ENCODE measurements at regions not wholly inside any gene's neighbourhood (a gene's known extent, or its start where the extent isn't known, plus 50 kb on each side); places are given as distances from the start of the nearest gene placed in this dataset.

DNA sequence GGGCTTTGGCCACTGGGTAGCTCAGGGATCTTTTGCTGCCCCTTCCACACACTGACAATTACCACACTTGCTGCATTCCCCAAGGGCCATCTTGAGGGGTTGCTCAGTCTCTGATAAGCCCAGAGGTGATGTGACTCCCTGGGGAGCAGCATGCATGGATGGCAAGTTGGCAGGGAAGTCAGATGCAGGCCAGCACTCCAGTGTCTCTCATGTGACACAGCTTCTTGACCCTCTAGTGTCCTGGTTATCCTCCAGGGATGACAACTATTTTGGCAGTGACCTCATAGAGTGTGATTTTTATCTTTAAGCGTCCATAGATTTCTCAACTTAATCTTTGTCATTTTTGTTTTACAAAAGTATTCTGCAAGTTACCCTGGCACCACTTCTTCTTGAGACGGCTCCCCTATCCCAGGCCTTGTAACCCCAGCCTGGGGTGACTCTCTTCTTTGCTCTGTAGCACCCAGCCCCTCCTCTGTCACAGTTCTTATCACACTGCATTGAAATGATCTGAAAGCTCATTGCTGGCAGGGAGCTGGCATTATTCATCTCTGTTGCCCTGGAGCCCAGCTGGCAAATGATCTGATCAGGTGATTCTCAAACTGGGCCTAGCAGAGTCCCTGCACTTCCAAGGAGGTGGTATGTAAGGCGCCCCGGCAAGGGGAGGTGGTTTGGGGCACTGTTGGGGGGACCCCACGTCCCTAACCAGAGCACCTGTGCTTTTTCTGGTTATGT lies 72.6 kb downstream of the TENT5C start:
- DNase-seq, result no peak

DNA sequence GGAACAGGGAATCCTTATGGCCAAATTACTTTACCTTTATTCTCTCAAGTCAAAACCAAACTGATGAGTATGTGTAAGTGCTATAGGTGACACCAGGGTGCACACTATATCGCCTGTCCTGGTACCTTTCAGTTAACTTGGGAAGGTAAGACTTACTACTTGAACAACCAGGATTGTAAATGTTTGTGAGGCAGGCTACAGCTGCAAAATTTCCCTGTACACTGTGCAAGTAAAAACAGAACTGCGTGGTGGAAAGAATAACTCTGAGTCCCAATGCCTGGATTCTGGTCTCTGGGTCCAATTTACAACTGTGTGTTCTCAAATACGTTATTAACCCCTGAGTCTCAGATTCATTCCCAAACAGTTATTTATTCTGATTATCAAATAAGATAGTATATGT lies 73.5 kb downstream of the TENT5C start:
- no peak for DNase-seq

DNA sequence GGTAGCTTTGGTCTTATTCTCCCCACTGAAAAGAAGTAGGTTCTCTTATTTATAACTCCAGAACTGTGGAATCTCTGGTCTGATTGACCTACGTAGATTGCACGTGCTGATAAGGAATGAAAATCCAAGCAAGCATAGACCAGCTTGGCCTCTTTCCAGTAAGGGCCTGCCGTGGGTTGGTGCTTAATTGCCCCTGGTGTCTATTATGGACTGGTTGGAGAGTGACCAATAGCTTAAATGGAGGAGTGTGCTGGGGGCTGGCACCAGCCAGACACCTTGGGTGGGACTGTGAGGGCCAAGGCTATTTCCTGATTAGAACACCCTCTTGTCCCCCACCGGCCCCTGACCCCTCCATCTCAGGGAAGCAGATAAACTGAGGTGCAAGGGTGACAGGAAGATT lies 74.0 kb downstream of the TENT5C start:
- no peak for DNase-seq

DNA sequence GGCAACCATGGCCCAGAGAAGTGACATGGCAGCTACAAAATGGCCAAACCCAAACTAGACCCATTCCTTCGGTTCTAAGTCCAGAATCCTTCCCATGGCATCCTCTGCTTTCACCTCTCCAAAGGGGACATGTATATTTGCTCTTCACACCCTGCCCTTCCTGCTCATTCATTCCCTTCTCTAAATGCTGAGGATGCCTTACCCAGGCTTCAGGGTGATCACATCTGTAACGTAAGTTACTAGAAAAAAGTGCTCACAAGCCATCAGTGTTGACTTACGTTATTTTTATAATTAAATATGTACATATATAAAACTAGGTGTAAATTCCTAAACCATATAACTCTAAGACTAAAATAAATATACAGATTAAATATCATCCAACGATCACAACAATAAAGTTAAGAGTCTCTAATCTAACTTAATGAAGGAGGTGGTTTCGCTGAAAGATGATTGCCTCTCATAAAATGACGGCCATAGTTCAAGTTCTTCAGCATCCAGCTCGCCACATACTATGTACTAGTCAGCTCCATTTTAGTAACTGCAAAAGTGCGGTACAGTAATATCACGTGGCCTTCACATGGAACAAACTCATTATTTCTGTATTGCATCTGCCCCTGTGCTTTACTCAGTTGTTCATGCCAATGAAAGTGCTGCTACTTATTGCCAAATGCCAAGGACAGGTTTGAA lies 74.6 kb downstream of the TENT5C start:
- DNase-seq, result no peak

DNA sequence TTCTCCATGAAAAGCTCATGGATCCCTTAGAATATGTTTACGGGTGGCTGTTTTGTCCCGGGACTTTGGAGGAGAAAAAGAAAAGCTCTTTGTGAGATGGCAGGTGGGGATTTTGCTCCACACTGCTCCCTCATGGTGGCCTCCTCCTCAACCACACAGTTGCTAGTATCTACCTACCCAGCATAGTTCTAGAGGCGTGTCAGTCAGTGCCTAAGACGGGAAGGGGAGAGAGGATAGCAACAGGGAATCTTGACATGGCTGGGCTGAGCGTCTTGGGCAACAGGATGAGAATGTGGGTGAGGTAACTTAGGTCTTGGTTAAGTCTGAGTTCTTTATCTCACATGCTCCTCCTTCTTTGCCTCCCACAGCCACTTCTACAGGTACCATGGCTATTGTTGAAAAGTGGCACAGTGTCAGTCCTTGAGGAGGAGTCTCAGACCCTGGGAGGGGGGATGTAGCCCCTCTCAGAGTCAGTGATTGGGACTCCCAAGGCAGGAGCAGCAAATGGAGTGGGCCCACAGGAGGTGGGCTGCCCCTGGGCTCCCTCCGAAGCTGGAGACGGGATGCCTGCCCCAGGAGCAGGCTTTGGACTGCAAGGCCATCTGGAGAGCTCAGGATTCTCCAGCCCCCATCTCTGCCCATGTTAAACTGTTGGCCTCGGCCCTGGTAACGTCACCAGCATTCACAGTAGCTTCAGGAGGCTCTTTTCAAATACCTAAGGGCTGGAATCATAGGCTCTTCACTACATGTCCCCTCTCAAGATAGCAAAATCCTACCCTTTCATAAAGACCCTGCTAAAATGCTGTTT lies 75.4 kb downstream of the TENT5C start:
- DNase-seq, result no peak

DNA sequence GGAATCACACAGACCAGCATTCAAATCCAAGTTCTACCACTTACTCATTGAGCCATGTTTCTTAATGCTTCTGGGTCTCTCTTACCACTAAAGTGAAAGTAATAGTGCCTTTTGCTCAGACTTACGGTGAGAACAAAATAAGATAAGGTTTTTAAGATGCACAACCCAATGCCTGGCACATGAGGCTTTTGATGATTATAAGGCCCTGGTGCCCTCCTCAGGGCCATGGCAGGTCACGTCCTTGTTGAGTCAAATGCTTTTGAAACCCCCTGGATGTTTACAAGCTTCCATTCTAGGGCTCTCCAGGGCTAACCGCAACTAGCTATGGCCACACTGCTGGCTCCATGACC lies 76.0 kb downstream of the TENT5C start:
- DNase-seq, result no peak

DNA sequence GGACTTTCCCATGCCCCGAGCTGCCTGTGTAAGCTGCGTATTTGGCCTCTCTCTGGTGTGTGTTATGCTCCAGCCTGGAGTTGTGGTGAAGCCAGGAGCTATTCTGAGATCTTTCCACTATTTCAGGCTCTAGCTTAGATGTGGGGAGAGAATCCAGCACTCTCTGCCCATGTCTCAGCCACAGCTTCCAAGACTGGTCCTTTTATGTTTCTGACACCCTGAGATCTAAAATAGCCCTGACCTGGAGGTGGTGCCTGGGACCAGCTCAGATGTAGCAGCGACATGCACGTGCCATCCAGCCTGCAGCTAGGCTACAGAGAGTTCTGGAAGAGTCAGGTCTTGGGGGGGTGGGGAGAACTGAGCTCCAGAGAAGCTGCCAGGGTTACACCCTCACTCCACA lies 76.5 kb downstream of the TENT5C start:
- DNase-seq, result no peak

DNA sequence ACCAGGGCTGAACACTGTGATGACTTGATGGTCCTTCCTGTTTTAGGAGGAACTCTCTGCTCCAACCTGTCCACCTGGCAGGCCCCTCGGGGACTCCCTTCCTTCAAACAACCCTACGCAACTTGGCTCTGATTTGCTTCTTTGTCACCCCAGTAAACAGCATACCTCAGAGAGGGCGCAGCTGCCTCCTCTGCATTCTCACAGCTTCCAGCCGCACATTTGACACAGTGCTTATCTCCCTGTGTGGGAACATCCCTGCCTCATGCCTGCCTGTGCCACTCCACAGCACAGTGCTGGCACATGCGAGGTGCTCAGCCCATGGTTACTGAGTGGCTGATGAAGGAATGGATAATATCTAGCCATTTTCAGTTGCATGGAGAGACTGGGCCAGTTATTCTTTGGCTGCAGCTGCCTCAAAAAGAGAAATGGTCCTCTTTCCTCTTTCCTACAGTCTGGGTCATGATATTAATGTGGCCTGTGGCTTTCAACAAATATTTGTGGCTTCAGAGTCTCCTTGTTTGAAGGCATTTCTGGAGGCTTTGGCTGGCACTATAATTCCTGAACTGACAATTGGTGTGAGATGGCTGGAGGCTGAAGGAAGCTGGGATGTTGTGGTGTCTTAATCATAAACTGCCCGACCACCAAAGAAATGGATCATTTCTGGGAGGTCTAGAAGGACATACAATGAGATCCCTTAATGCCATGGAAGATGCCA lies 77.9 kb downstream of the TENT5C start:
- DNase-seq, result no peak

DNA sequence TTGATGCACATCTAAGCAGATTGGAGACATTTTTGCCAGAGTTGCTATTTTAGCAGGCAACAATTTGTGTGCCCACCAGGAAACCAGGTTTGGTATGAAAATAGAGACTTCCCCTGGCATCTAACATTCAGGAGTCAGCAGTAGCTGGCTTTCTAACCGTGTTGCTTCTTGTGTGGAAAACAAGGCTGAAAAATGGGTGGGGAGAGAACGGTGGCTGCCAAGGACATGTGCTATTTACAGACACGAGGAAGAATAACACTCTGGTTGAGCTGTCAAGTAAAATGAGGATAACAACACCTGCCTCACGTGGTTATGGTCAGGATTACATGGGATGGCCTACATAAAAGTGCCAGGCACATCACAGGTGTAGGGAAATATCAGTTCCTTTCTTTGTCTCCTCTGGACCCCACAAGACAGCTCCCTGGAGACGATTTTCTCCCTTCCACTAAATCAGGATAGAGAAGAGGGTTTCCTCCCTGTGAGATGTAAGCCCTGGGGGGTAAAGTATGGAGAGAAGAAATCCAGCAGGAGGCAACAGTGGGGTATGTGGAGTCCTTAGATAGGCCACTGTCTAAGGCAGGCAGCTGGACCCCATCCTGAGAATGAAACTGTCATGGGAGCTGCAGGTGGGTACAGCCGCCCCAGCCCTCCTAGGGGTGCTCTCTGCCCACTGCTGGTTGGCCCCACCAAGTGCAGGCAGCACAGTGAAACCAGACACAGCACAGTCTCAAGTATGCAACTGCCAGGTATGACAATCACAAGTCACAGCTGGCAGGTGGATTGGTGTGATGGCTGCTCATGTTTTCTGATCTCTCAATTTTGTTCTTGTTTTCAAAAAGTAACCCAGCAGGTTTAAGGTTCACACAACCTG lies 80.3 kb downstream of the TENT5C start:
- DNase-seq, result no peak

DNA sequence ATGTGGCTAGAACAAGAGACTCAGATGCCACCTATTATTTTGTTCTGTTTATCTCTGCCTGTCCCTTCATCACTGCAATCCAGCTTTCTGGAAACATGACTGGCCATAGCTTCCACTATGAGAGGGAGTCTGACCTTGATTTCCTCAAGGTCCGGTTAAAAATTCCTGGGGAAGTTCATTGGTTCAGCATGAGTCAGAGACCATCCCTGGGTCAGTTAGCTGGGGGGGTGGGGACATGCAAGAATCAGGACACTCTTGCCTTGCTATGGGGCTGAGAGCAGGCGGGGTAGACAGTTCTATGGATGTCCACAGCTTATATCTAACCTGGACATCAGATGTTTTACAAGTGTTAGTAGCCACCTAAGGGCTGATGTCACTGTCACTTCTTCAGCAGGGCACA lies 81.1 kb downstream of the TENT5C start:
- no peak for DNase-seq

DNA sequence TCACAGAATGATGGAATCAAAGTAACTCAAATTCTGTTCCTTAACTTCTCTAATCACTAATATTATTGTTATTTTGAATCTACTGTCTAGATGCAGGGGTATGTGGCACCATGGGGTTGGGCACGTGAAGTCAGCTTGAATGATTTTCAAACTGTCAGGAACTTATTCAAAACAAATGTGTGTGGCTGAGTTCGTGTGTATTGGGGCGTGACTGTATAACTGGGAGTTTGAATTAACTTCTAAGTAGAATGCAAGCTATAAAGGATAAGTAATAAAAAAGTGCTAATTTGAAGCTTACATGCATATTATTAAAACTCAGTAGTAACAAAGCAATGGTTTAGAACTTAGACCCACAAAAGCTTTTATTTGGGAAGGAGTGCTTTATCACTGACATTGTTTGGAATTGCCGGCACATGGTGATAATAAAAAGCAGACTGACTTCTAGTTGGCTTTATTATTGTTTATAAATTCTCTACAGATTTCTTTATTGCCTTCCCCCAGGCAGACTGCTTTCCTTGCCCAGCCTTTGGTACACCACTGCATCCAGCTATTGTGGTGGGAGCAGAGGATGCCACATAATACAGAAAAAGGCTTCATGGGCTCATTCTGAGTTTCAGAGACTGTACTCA lies 84.3 kb downstream of the TENT5C start:
- DNase-seq, result no peak

DNA sequence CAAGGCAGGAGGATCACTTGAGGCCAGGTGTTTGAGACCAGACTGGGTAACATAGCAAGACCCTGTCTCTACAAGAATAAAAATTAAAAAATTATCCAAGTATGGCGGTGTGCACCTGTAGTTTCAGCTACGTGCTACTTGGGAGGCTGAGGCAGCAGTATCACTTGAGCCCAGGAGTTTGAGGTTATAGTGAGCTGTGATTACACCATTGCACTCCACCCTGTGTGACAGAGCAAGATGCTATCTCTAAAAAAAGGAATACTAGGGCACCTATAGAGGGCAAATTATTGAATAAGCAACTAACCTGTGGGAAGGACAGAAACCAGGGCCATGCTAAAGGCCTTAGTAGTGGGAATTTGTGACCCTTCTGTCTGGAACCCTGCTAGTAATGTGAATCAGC lies 86.1 kb downstream of the TENT5C start:
- no peak for DNase-seq

DNA sequence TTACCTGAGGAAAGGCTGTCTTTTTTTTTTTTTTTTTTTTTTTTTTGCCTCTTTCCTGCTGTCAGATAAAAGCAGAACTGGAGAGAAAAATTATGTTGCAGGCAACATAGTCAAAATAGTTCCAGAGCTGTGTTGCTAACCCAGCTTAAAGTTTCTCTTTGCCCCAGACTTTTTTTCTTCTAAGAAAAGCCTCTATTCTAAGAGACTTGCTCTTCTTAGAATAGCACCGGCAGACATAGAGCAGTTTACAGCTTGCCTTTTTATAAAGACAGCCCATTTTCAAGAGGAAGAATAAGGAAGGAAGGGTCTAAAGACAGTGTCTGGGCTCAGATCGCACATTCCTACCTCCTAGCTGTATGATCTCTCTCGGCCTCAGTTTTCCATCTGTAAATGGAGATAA lies 88.7 kb downstream of the TENT5C start:
- no peak for DNase-seq

DNA sequence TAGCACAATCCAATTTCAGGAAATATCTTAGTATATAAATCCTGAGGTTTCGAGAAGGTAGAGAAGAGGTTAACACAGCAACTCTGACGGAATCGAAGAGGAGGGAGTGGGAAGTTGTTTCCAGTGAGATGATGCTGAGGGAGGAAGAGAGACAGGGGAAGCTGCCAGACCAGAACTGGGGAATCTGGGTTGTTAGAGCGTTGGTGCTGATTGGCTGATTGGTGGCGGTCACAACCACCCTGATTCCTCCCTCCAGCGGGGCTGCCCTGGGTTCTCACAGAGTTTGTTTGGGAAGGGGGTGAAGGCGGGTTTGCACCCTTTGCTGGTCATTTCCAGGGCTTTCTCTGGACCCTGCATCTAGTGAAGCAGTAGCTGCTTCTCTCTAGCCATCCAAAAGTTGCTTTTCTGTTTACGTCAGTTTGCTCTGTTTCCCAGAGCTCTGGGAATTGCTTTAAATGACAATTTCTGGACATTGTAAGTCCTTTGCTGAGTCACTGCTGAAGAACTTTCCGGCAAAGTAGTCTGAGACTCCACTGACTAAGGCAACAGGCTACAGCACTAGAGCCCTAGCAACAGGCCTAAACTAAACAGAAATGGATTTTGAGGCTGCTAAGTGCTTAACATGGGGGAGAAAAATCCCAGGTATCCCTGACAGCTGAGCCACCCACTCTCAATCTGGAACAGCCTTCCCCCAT lies 90.1 kb downstream of the TENT5C start:
- no peak for DNase-seq

DNA sequence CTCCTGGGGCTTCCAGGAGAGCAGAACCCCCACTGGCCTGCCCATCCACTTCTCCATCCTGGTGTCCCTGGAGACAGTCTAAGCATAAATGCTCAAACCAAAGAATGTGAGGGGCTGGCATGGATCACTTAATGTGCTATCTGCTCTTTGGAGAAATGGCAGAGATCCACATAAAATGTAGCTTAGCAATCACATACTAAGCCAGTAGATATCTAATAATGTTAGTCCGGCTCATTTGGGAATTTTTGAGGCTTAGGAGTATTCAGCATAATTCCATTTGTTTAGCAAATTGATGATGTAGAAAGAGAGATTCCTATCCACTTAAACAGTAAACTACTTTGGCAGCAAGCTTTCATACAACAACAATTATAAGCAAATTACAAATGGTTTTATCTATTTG lies 90.7 kb downstream of the TENT5C start:
- DNase-seq, result no peak

DNA sequence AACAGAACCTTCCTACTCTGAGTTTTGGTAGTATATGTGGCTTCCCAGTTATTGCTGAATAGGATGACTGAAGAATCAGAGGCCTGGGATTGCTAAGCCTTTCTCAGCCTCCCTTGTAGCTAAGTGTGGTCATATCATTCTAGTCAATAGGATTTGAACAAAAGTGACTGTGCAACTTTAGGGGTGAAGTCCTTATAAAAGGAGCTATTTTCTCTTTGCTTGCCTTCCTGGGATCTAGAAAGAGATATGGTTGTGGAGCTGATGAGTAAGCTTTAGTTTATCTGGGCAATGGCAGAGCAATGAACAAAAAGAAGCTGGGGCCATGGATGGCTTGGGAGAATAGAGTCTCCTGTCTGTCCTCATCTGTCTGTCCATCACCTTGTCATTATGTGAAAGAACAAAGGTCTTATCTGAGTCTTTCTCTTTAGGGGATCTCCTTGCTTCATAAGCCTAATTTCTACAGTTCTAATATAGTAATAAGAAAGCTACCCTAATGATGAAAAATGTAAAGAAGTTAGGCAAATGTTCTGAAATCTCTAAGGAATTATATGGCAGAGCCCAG lies 91.5 kb downstream of the TENT5C start:
- no peak for DNase-seq

DNA sequence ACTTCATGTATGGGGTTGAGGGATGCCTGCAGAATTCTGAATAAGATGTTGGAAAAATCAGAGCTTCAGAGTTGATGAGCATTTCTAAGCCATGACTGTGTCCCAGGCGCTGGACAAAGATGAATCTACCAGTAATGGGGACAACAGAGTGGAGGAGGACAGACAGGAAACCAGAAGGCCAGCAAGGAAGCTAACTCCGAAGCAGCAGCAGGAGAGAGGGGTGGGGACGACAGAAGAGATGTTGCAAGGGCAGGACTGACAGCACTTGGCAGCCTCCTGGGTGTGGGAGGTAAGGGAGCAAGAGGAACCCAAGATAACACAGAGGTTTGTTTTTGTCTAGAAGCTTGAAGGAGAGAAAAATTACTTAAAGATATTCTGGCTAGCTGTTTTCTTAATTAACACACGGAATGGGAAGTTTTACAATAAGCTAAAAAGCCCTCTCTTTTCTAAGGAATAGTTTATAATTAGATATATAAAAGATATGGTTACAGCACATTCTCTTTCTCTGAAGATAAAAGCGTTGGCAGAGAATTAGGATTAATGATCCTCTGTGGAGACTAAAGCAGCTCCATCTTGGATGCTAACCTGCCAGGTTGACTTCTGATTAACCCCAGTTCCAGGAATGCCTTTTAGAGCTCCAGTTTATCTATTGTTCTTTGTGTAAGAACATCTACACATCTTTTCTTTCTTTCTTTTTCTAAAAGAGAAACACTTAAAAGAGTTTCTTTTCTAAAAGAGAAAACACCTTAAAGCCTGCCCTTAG lies 92.7 kb downstream of the TENT5C start:
- no peak for DNase-seq

DNA sequence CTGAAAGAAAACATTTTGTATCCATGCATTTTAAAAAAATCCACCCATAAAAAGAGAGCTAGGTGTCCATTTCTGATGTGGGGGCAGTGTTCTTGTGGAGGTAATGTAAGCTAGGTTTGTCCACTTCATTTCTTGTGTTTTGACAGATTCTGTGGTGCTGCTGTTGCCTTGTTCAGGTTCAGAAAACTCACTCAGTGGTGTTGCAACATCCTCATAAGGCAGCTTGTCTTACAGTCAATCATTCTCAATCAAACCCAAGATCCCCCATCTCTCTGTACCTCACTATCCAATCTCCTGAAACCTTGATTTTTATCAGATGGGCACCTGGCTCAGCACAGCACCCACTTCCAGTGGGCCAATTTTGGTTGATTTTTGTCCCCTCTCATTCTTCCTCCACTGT lies 94.1 kb downstream of the TENT5C start:
- DNase-seq, result no peak

DNA sequence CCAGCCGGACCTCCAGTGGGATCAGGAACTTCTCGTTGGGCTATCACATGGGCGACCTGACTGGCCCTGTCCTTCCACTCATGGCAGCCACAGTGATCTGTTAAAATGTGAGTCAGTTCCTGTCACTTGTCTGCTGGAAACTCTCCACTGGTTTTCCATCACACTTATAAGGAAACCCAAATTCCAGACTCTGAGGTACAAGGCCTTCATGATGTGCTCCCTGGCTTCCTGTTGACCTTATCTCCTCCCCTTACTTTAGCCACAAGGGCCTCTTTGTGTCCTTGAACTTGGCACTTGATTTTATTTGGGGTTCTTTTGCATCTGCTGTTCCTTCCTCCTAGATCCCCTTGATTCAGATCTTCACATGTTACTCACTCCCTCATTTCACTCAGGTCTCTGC lies 96.8 kb downstream of the TENT5C start:
- no peak for DNase-seq

DNA sequence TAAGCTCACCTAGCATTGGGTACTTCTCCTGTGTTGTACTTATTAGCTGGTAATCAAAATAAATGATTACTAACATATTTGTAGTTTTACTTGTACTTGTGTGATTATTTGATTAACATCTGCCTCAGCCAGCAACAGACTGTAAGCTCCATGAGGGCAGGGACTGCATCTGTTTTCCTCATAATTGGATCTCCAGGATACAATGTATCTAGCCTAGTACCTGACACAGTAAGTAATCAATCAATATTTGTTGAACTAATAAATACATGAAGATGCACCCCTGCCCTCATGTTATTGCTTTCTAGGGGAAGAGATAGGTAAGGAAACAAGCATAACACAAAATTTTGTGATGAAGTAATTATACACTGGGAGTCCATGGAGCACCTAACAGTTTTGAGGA lies 101.5 kb downstream of the TENT5C start:
- no peak for DNase-seq

Measured in activated CD4-positive, CD25-positive, alpha-beta regulatory T cell (primary cell).